GM12878 (cell line): ENCODE measurements at regions not wholly inside any gene's neighbourhood (a gene's known extent, or its start where the extent isn't known, plus 50 kb on each side); places are given as distances from the start of the nearest gene placed in this dataset.

ENCODE experiments used
- ATAC-seq: fragments of 200-7000 bp; cut with Tn5 transposase; 3 replicates; pipeline ENCODE4 v1.9.1; 2020; ENCODE audit warnings: mild to moderate bottlenecking, moderate library complexity
- BruUV-seq: library from RNA; stranded (reverse); fragments of 400-500 nt; replicated peaks from 2 replicates; lab custom pipeline; 2021; lab: Mats Ljungman, UMichigan
- CTCF ChIA-PET: fragments of 300-600 bp; sonication (Branson Sonifier 250); formaldehyde crosslinking; extraction: SDS; loops from one replicate; lab custom pipeline; 2021; ENCODE audit warnings: inconsistent platforms; lab: Yijun Ruan, JAX
- POLR2A ChIA-PET: fragments of 350-600 bp; formaldehyde crosslinking; extraction: SDS; loops from one replicate; lab custom pipeline; 2021; ENCODE audit warnings: inconsistent platforms; lab: Charles Lee
- RAD21 ChIA-PET: fragments of 300-600 bp; sonication (Branson Sonifier 250); formaldehyde crosslinking; loops from one replicate; lab custom pipeline; 2023; ENCODE audit warnings: antibody characterized with exemption; ENCODE audit not compliant: unreplicated experiment; lab: Charles Lee
- SMC1A ChIA-PET: fragments of 300-600 bp; sonication (Branson Sonifier 250); formaldehyde crosslinking; loops from one replicate; lab custom pipeline; 2023; ENCODE audit not compliant: unreplicated experiment, uncharacterized antibody; lab: Charles Lee
- DNase-seq: peaks from one replicate; pipeline ENCODE4 v3.0.0-alpha.2; 2011; ENCODE audit warnings: low read depth, low spot score
- FAIRE-seq: peaks from 3 replicates; lab custom pipeline; 2011; peaks lifted over from hg19 to GRCh38; lab: Jason Lieb, UNC
- H2AFZ ChIP-seq: 2 replicates; pipeline ENCODE4 v1.6.0; 2011; ENCODE audit warnings: low read depth, low read length, control low read depth; ENCODE audit not compliant: control insufficient read depth
- H3K27ac ChIP-seq: 2 replicates; pipeline ENCODE4 v1.5.1; 2011; ENCODE audit warnings: control low read depth; ENCODE audit not compliant: control insufficient read depth, insufficient read depth
- H3K27me3 ChIP-seq, 2 experiments: replicated peaks in 1 of 2; 2 replicates each; pipeline versions ENCODE4 v1.6.0 to v1.6.1; 2011; ENCODE audit warnings: low read length in 1 of 2; ENCODE audit not compliant: control insufficient read depth in 2 of 2, insufficient read depth in 2 of 2
- H3K36me3 ChIP-seq, 2 experiments: 2 replicates each; pipeline ENCODE4 v1.5.1; 2011; ENCODE audit warnings: low read length in 1 of 2; ENCODE audit not compliant: control insufficient read depth in 2 of 2, insufficient read depth in 2 of 2
- H3K4me1 ChIP-seq: 2 replicates; pipeline ENCODE4 v1.6.1; 2011; ENCODE audit warnings: mild to moderate bottlenecking, low read length, moderate library complexity, mixed read lengths; ENCODE audit not compliant: control insufficient read depth, insufficient read depth
- H3K4me2 ChIP-seq: 2 replicates; pipeline ENCODE4 v1.6.0; 2011; ENCODE audit warnings: control low read depth; ENCODE audit not compliant: control insufficient read depth, insufficient read depth
- H3K4me3 ChIP-seq: fragments of 200-600 bp; sonication (generic); 2 replicates; pipeline ENCODE4 v1.5.1; 2016
- H3K79me2 ChIP-seq: 2 replicates; pipeline ENCODE4 v1.6.0; 2011; ENCODE audit warnings: low read length; ENCODE audit not compliant: control insufficient read depth, insufficient read depth
- H3K9ac ChIP-seq: 2 replicates; pipeline ENCODE4 v1.8.0; 2011; ENCODE audit warnings: low read length, control low read depth, mixed read lengths; ENCODE audit not compliant: control insufficient read depth, insufficient read depth
- H3K9me3 ChIP-seq: replicated peaks from 3 replicates; pipeline ENCODE4 v1.5.1; 2011; ENCODE audit warnings: mild to moderate bottlenecking, low read length; ENCODE audit not compliant: control insufficient read depth, insufficient read depth
- H4K20me1 ChIP-seq: 2 replicates; pipeline ENCODE4 v1.6.0; 2011; ENCODE audit not compliant: control insufficient read depth, insufficient read depth
- ASH2L ChIP-seq: fragments of 300-600, 200-600 bp; sonication (generic); IDR thresholded peaks from 2 replicates; pipeline ENCODE4 v1.6.1; 2017; ENCODE audit warnings: low read depth, mild to moderate bottlenecking, borderline replicate concordance
- CREM ChIP-seq: IDR thresholded peaks from 2 replicates; pipeline ENCODE4 v1.6.1; 2014; ENCODE audit warnings: antibody characterized with exemption, low read depth
- CTCF ChIP-seq, 3 experiments: IDR thresholded peaks in 2 of 3; conservative IDR thresholded peaks in 1 of 3; 2 replicates each; pipeline ENCODE4 v1.5.1; 2011; ENCODE audit warnings: low read depth in 3 of 3, low read length in 3 of 3, mild to moderate bottlenecking in 3 of 3, control low read depth in 2 of 3, moderate library complexity in 2 of 3, inconsistent platforms in 1 of 3, mixed read lengths in 1 of 3; ENCODE audit not compliant: control insufficient read depth in 2 of 3, insufficient read depth in 1 of 3; ENCODE audit errors: extremely low read depth in 1 of 3
- DPF2 ChIP-seq: fragments of 450-650 bp; IDR thresholded peaks from 2 replicates; pipeline ENCODE4 v1.6.1; 2017; ENCODE audit warnings: mild to moderate bottlenecking
- MTA2 ChIP-seq: fragments of 450-650 bp; IDR thresholded peaks from 2 replicates; pipeline ENCODE4 v1.6.1; 2016; ENCODE audit warnings: low read depth, mild to moderate bottlenecking, moderate library complexity
- MXI1 ChIP-seq: fragments of 150-350 bp; IDR thresholded peaks from 2 replicates; pipeline ENCODE4 v1.6.1; 2011; ENCODE audit warnings: low read depth, mild to moderate bottlenecking, inconsistent platforms, low read length, improper control_type of control experiment
- RAD51 ChIP-seq: fragments of 450-650 bp; IDR thresholded peaks from 2 replicates; pipeline ENCODE4 v1.6.1; 2016; ENCODE audit warnings: moderate library complexity, mild to moderate bottlenecking, inconsistent platforms
- SIX5 ChIP-seq: IDR thresholded peaks from 2 replicates; pipeline ENCODE4 v1.6.1; 2011; ENCODE audit warnings: mild to moderate bottlenecking, low read depth, low read length, moderate library complexity; ENCODE audit not compliant: severe bottlenecking
- SMAD1 ChIP-seq: fragments of 450-650 bp; IDR thresholded peaks from 2 replicates; pipeline ENCODE4 v1.6.1; 2018; ENCODE audit warnings: mild to moderate bottlenecking, low read depth; ENCODE audit not compliant: partially characterized antibody
- SMAD5 ChIP-seq: IDR thresholded peaks from 2 replicates; pipeline ENCODE4 v1.6.1; 2016; ENCODE audit warnings: antibody characterized with exemption, low read depth
- ZNF217 ChIP-seq: fragments of 450-650 bp; IDR thresholded peaks from 2 replicates; pipeline ENCODE4 v1.6.1; 2017; ENCODE audit warnings: antibody characterized with exemption, mild to moderate bottlenecking
- WGBS: methylation state at CpG from one replicate; pipeline ENCODE4 v1.1.6; 2016; ENCODE audit warnings: low lambda C conversion rate; ENCODE audit not compliant: insufficient replicate concordance, insufficient coverage; ENCODE audit errors: missing lambda C conversion rate; 5-methylcytosine and 5-hydroxymethylcytosine counted together
- in situ Hi-C: fragments of 300-500 bp; cut with MboI; formaldehyde crosslinking; loops from 9 replicates; pipeline ENCODE4 v1.14.3; 2018; ENCODE audit warnings: mixed read lengths
- intact Hi-C: fragments of 100-400 bp; cut with micrococcal nuclease; formaldehyde crosslinking; loops from one replicate; pipeline ENCODE4 v1.14.2; 2022; ENCODE audit not compliant: unreplicated experiment
- TF ChIP-seq, protein P1 (sequence below): fragments of 450-650 bp; IDR thresholded peaks from 2 replicates; pipeline ENCODE4 v1.6.1; 2017; ENCODE audit warnings: mild to moderate bottlenecking, moderate library complexity

DNA sequence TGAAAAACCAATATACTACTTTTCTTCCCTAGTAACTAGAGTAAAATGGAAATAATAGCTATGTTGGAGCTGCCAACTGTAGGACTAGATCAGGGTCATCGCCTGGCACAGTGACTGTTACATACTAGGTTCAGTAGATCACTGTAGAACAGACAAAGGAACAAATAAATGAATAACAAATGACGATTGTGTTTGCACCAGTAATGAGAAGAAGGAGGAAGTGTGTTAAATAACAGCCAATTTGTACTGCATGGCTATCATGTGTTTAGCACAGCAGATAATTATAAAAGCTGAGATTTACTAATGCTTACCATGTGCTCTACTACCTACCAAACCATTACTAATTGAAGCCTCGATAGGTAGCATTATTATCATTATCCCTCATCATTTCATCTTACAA is 85.3 kb upstream of the FXR1 start:
- no peak overlapping the region for H3K27ac ChIP-seq
- SMC1A ChIA-PET = interaction anchor here (0.9 kb wide), 1 partner anchor 12 kb away, joined by 4 read pairs; no protein-coding TSS in a partner anchor
- CTCF ChIA-PET = interaction anchor here (1.4 kb wide), 1 partner anchor 16 kb away, joined by 3 read pairs; no protein-coding TSS in a partner anchor
- no peaks in the 10 kb centered on the region for H4K20me1 ChIP-seq
- intact Hi-C loops (no loop called here), in situ Hi-C loops (no loop called here)
- FAIRE-seq (no peak), ATAC-seq (no peak), DNase-seq (no peak)
- BruUV-seq = no TSS peak
- RAD21 ChIA-PET = no interaction called here
- no peaks in the 10 kb centered on the region for H3K79me2 ChIP-seq
- H3K9ac ChIP-seq = no peak overlapping the region
- 14% methylated on average over 3 of the region's 3 CpGs for WGBS
- H3K4me2 ChIP-seq = no peak overlapping the region
- no peak overlapping the region for H2AFZ ChIP-seq
- H3K4me1 ChIP-seq = no peaks in the 10 kb centered on the region
- TF ChIP-seq DPF2 = no peak
- no peak for TF ChIP-seq SMAD1
- H3K36me3 ChIP-seq = no peaks in the 10 kb centered on the region
- no peaks in the 10 kb centered on the region for H3K27me3 ChIP-seq
- POLR2A ChIA-PET = no interaction called here
- H3K9me3 ChIP-seq = no peaks in the 10 kb centered on the region
- no peak overlapping the region for H3K4me3 ChIP-seq

GRCh38 chr3:180828001-180828720 is 84.3 kb upstream of the FXR1 start:
- in situ Hi-C loops = no loop called here
- FAIRE-seq (no peak), DNase-seq (no peak), ATAC-seq (no peak)
- CTCF ChIA-PET = no interaction called here
- intact Hi-C loops = no loop called here
- Histone ChIP-seq H2AFZ (no peak overlapping the region), H3K9ac (no peak overlapping the region), H3K27ac (no peak overlapping the region), H3K79me2 (no peaks in the 10 kb centered on the region), H3K4me1 (no peaks in the 10 kb centered on the region), H4K20me1 (no peaks in the 10 kb centered on the region), H3K4me3 (no peak overlapping the region), H3K36me3 (no peaks in the 10 kb centered on the region), H3K4me2 (no peak overlapping the region), H3K9me3 (no peaks in the 10 kb centered on the region), H3K27me3 (no peaks in the 10 kb centered on the region)
- no TSS peak for BruUV-seq
- 55% methylated on average over 36 of the region's 36 CpGs for WGBS
- RAD21 ChIA-PET = no interaction called here
- SMC1A ChIA-PET = no interaction called here
- POLR2A ChIA-PET = no interaction called here
- TF ChIP-seq SMAD5 (no peak), CTCF (IDR thresholded peaks at IDR 0.05 in 2 of 3, conservative IDR thresholded peaks at IDR 0.05 in 1 of 3; ENCODE audit: control insufficient read depth in 2 of 3, extremely low read depth in 1 of 3, insufficient read depth in 1 of 3, low read depth in 3 of 3, low read length in 3 of 3) (no peak), MTA2 (no peak), ZNF217 (no peak), CREM (no peak), MXI1 (no peak), RAD51 (no peak), ASH2L (no peak), SIX5 (no peak)
- TF ChIP-seq, protein P1, sequence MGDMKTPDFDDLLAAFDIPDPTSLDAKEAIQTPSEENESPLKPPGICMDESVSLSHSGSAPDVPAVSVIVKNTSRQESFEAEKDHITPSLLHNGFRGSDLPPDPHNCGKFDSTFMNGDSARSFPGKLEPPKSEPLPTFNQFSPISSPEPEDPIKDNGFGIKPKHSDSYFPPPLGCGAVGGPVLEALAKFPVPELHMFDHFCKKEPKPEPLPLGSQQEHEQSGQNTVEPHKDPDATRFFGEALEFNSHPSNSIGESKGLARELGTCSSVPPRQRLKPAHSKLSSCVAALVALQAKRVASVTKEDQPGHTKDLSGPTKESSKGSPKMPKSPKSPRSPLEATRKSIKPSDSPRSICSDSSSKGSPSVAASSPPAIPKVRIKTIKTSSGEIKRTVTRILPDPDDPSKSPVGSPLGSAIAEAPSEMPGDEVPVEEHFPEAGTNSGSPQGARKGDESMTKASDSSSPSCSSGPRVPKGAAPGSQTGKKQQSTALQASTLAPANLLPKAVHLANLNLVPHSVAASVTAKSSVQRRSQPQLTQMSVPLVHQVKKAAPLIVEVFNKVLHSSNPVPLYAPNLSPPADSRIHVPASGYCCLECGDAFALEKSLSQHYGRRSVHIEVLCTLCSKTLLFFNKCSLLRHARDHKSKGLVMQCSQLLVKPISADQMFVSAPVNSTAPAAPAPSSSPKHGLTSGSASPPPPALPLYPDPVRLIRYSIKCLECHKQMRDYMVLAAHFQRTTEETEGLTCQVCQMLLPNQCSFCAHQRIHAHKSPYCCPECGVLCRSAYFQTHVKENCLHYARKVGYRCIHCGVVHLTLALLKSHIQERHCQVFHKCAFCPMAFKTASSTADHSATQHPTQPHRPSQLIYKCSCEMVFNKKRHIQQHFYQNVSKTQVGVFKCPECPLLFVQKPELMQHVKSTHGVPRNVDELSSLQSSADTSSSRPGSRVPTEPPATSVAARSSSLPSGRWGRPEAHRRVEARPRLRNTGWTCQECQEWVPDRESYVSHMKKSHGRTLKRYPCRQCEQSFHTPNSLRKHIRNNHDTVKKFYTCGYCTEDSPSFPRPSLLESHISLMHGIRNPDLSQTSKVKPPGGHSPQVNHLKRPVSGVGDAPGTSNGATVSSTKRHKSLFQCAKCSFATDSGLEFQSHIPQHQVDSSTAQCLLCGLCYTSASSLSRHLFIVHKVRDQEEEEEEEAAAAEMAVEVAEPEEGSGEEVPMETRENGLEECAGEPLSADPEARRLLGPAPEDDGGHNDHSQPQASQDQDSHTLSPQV = no peak
